Spleen (tissue), 7 donors: ENCODE measurements at regions not wholly inside any gene's neighbourhood (a gene's known extent, or its start where the extent isn't known, plus 50 kb on each side); places are given as distances from the start of the nearest gene placed in this dataset.

Experiments
- CTCF ChIP-seq, 11 experiments: fragments of 200-600 bp in 7 of 11; fragments of 450-650 bp in 4 of 11; sonication (generic) in 4 of 11; IDR thresholded peaks in 8 of 11; conservative IDR thresholded peaks in 3 of 11; 1 replicate in 7 of 11; 2 replicates in 4 of 11; pipeline versions ENCODE4 v1.4.0 to v1.8.0; 2016 to 2021; ENCODE audit warnings: antibody characterized with exemption in 11 of 11, inconsistent platforms in 4 of 11, mild to moderate bottlenecking in 1 of 11
- POLR2A ChIP-seq, 3 donors: fragments of 450-650 bp; IDR thresholded peaks; one replicate each; pipeline ENCODE4 v1.5.1; 2017; ENCODE audit warnings: antibody characterized with exemption in 3 of 3, mild to moderate bottlenecking in 1 of 3
- POLR2AphosphoS5 ChIP-seq, 3 donors: sonication (generic); formaldehyde crosslinking; IDR thresholded peaks; one replicate each; pipeline ENCODE4 v1.5.1; 2017; ENCODE audit warnings: antibody characterized with exemption in 3 of 3
- donor health status: DM: no; HTN: no; CAD: no; lungs with moderate emphysema.
- donor health status: DM: no; HTN: no; CAD: no.
- donor health status: DM: no; HTN: no; CAD: no.

DNA sequence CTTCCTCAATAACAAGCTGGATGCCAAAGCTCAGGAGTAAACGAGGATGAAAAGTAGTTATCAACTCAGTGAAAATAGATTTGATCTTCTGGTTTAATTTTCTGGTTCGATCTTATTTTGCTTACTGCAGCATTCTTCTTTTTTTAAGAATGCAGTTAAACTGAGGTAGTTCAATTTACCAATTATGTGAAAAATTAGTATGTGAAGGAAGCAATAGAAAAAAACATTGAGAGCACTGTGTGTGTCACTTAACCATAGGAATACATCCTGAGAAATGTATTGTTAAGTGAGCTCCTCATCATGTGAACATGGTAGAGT, 111.4 kb upstream of the TSPAN8 start:
- no peak for TF ChIP-seq POLR2A (IDR thresholded peaks at IDR 0.05)
- TF ChIP-seq CTCF (IDR thresholded peaks at IDR 0.05 in 8 of 11, conservative IDR thresholded peaks at IDR 0.05 in 3 of 11): no peak
- no peak for TF ChIP-seq POLR2AphosphoS5 (IDR thresholded peaks at IDR 0.05)
